SK-N-DZ (cell line): ENCODE measurements at regions not wholly inside any gene's neighbourhood (a gene's known extent, or its start where the extent isn't known, plus 50 kb on each side); places are given as distances from the start of the nearest gene placed in this dataset.
"Not testable (repeated sequence)": the region's sequence is repeated elsewhere in the genome, so short reads cannot be mapped to it uniquely, and the experiment has no call there.

Source experiments
- DNase-seq: peaks from one replicate; pipeline ENCODE4 v3.0.0-alpha.2; 2015; ENCODE audit warnings: low spot score

- DNase-seq, result no peak
Observed at GRCh38 chr13:54004026-54004699, 975.5 kb downstream of the OLFM4 start.

GRCh38 chr13:54016542-54016941 lies 987.9 kb downstream of the OLFM4 start:
- DNase-seq, result no peak

GRCh38 chr13:54018485-54018884 lies 989.9 kb downstream of the OLFM4 start:
- no peak for DNase-seq

- DNase-seq, result no peak
Observed at GRCh38 chr13:54029226-54029625, 1000.6 kb downstream of the OLFM4 start.

- DNase-seq, result no peak
Observed at GRCh38 chr13:54029720-54030119, 1001.1 kb downstream of the OLFM4 start.

GRCh38 chr13:54033323-54033861 lies 1004.8 kb downstream of the OLFM4 start:
- DNase-seq, result no peak

GRCh38 chr13:54034047-54034446 lies 1005.4 kb downstream of the OLFM4 start:
- DNase-seq, result no peak

GRCh38 chr13:54057416-54057815 lies 1028.8 kb downstream of the OLFM4 start:
- not testable (repeated sequence) for DNase-seq

- not testable (repeated sequence) for DNase-seq
Observed at GRCh38 chr13:54069958-54070357, 1041.3 kb downstream of the OLFM4 start.

GRCh38 chr13:54077569-54077968 lies 1049.0 kb downstream of the OLFM4 start:
- DNase-seq, result no peak

- no peak for DNase-seq
Observed at GRCh38 chr13:54078271-54078870, 1049.8 kb downstream of the OLFM4 start.

GRCh38 chr13:54082309-54082708 lies 1053.7 kb downstream of the OLFM4 start:
- not testable (repeated sequence) for DNase-seq

GRCh38 chr13:54091884-54092283 lies 1063.3 kb downstream of the OLFM4 start:
- DNase-seq, result no peak

- no peak for DNase-seq
Observed at GRCh38 chr13:54092686-54093085, 1064.1 kb downstream of the OLFM4 start.

- no peak for DNase-seq
Observed at GRCh38 chr13:54110597-54110996, 1082.0 kb downstream of the OLFM4 start.

GRCh38 chr13:54124700-54125099 lies 1096.1 kb downstream of the OLFM4 start:
- DNase-seq, result no peak

GRCh38 chr13:54130931-54131330 lies 1102.3 kb downstream of the OLFM4 start:
- DNase-seq, result not testable (repeated sequence)

GRCh38 chr13:54131433-54131832 lies 1102.8 kb downstream of the OLFM4 start:
- not testable (repeated sequence) for DNase-seq

- DNase-seq, result not testable (repeated sequence)
Observed at GRCh38 chr13:54132127-54132526, 1103.5 kb downstream of the OLFM4 start.

GRCh38 chr13:54132720-54133119 lies 1104.1 kb downstream of the OLFM4 start:
- DNase-seq, result not testable (repeated sequence)

- DNase-seq, result no peak
Observed at GRCh38 chr13:54133746-54134145, 1105.1 kb downstream of the OLFM4 start.

- DNase-seq, result no peak
Observed at GRCh38 chr13:54144828-54145227, 1116.2 kb downstream of the OLFM4 start.

GRCh38 chr13:54150851-54151250 lies 1122.2 kb downstream of the OLFM4 start:
- DNase-seq, result no peak
